ENCODE measurements at regions not wholly inside any gene's neighbourhood (a gene's known extent, or its start where the extent isn't known, plus 50 kb on each side); places are given as distances from the start of the nearest gene placed in this dataset.

DNA sequence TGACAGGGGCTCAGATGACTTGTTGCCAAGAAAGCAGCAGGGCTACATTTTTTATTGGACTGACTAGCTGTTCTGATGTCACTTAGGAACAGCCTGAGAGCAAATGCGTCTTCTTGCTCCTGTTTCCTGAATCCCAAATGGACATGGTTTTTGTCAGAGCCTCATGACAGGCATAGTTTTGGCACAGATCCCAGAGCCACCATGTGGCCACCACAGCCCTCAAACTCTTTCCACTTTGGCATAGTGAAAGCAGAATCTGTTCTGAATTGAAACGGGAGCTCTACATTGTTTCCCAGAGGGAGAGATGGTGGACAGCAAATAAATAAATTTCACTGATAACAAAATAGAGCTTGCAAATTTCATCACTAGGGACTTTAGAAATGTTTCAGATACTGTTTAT lies 222.2 kb downstream of the C11orf87 start:
- Histone ChIP-seq H3K4me3 (no peak overlapping the region), H3K9me3 (no peaks in the 10 kb centered on the region), H3K9ac (ENCODE audit: low read depth in 2 of 2, low read length in 2 of 2) (no peak overlapping the region), H3K36me3 (no peaks in the 10 kb centered on the region), H3K27me3 (no peaks in the 10 kb centered on the region), H3K4me1 (no peaks in the 10 kb centered on the region), H3K27ac (no peak overlapping the region)
- TF ChIP-seq, protein P1, sequence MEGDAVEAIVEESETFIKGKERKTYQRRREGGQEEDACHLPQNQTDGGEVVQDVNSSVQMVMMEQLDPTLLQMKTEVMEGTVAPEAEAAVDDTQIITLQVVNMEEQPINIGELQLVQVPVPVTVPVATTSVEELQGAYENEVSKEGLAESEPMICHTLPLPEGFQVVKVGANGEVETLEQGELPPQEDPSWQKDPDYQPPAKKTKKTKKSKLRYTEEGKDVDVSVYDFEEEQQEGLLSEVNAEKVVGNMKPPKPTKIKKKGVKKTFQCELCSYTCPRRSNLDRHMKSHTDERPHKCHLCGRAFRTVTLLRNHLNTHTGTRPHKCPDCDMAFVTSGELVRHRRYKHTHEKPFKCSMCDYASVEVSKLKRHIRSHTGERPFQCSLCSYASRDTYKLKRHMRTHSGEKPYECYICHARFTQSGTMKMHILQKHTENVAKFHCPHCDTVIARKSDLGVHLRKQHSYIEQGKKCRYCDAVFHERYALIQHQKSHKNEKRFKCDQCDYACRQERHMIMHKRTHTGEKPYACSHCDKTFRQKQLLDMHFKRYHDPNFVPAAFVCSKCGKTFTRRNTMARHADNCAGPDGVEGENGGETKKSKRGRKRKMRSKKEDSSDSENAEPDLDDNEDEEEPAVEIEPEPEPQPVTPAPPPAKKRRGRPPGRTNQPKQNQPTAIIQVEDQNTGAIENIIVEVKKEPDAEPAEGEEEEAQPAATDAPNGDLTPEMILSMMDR (IDR thresholded peaks at IDR 0.05) = no peak
- intact Hi-C loops (cut with DNase I) = no loop called here
- no peak for DNase-seq

DNA sequence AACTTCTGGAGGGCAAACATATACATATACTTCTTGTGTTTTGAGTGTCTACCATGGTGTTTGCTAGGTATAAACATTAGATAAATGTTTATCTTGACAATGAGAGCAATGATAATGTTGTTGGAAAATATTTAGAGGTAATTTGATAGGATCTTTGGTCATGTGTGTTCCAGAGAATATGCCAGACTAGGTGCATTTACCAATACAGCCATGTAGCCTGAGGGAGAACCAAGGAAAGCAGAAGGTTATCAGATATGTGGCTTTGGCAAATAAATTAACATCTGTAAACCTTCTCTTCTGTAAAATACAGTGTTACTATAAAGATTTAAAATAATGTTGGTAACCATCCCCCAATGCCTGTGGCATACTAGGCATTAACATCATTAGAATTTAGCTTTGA lies 226.8 kb downstream of the C11orf87 start:
- H3K4me1 ChIP-seq = no peaks in the 10 kb centered on the region
- H3K27ac ChIP-seq = no peak overlapping the region
- H3K9me3 ChIP-seq = no peaks in the 10 kb centered on the region
- TF ChIP-seq, protein P1 (IDR thresholded peaks at IDR 0.05) = no peak
- H3K27me3 ChIP-seq = no peaks in the 10 kb centered on the region
- H3K36me3 ChIP-seq = no peaks in the 10 kb centered on the region
- no peak overlapping the region for H3K9ac ChIP-seq (ENCODE audit: low read depth in 2 of 2, low read length in 2 of 2)
- intact Hi-C loops (cut with DNase I) = no loop called here
- H3K4me3 ChIP-seq = no peak overlapping the region
- no peak for DNase-seq

DNA sequence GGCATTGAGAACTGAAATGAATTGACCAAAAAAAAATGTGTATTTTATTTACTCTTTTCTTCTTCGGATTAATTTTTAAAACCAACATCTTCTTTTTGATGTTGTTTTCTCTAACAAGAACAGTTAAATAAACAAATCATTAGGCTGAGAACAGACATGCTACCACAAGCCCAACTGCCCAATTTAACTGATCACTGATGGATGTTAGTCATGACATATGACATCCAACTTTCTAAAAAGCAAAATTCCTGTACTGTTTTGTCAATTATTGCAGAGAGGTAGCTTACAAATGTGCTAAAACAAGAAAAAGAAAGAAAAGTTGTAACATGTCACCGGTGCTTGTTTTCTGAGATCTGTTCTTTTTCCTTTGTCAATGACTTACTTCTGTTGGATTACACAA lies 232.1 kb downstream of the C11orf87 start:
- Histone ChIP-seq H3K4me3 (no peak overlapping the region), H3K9ac (ENCODE audit: low read depth in 2 of 2, low read length in 2 of 2) (no peak overlapping the region), H3K36me3 (no peaks in the 10 kb centered on the region), H3K9me3 (no peaks in the 10 kb centered on the region), H3K27ac (no peak overlapping the region), H3K4me1 (no peaks in the 10 kb centered on the region), H3K27me3 (no peaks in the 10 kb centered on the region)
- TF ChIP-seq, protein P1 (IDR thresholded peaks at IDR 0.05) = no peak
- no peak for DNase-seq
- intact Hi-C loops (cut with DNase I) = no loop called here

DNA sequence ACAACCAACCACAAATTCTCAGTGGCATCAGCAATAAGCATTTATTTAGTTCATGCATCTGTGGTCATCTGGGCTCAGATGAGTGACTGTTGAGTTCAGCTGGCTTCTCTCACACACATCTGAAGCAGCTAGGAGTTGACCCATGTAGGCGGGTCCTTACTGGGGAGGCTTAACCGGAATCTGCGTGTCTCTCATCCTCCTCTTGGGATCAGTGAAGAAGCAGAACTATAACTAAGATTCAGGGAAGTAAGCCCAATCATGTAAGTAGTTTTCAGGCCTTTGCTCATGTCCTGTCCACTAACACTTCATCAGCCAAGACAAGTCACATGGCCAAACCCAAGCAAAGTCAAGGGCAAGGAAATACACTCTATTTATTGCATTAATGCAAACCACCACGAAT lies 236.2 kb downstream of the C11orf87 start:
- no peak for DNase-seq
- H3K9ac ChIP-seq (ENCODE audit: low read depth in 2 of 2, low read length in 2 of 2) = no peak overlapping the region

DNA sequence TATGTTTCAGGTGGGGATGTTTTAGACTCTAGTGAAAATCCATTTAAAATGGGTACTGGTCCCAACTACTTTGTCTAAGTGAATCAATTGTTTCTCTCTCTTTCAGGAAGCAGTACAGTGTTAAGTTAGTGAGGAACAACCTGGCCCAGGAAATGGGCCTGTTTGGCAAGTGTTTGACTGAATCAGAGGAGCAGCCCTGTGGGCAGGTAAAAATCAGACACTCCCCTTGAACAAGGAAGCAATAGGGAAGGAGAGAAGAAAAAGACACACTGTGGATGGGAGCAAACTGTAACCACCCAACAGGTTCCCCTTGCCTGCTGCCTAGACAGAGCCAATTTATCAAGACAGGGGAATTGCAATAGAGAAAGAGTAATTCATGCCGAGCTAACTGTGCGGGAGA lies 245.7 kb downstream of the C11orf87 start:
- TF ChIP-seq, protein P1 (IDR thresholded peaks at IDR 0.05) = no peak
- H3K27me3 ChIP-seq = no peaks in the 10 kb centered on the region
- no peaks in the 10 kb centered on the region for H3K4me1 ChIP-seq
- H3K4me3 ChIP-seq = no peak overlapping the region
- H3K36me3 ChIP-seq = no peaks in the 10 kb centered on the region
- no peak for DNase-seq
- intact Hi-C loops (cut with DNase I) = no loop called here
- H3K9me3 ChIP-seq = no peaks in the 10 kb centered on the region
- H3K9ac ChIP-seq (ENCODE audit: low read depth in 2 of 2, low read length in 2 of 2) = no peak overlapping the region
- no peak overlapping the region for H3K27ac ChIP-seq

More for the DNA sequence above, 236.2 kb downstream of the C11orf87 start:
- intact Hi-C loops (cut with DNase I) = no loop called here
- no peaks in the 10 kb centered on the region for H3K9me3 ChIP-seq
- H3K4me3 ChIP-seq = no peak overlapping the region
- TF ChIP-seq, protein P1 (IDR thresholded peaks at IDR 0.05) = no peak
- no peaks in the 10 kb centered on the region for H3K4me1 ChIP-seq
- no peak overlapping the region for H3K27ac ChIP-seq
- no peaks in the 10 kb centered on the region for H3K36me3 ChIP-seq
- no peaks in the 10 kb centered on the region for H3K27me3 ChIP-seq
